D341Med (cell line): ENCODE measurements at regions not wholly inside any gene's neighbourhood (a gene's known extent, or its start where the extent isn't known, plus 50 kb on each side); places are given as distances from the start of the nearest gene placed in this dataset.

Experiments
- DNase-seq: peaks from one replicate; pipeline ENCODE4 v3.0.0; 2012; ENCODE audit warnings: low spot score

- DNase-seq: no peak
Observed at GRCh38 chr6:2426561-2427340, 181.3 kb upstream of the GMDS start.

GRCh38 chr6:2416128-2416712 lies 170.8 kb upstream of the GMDS start:
- DNase-seq: no peak

- DNase-seq: no peak
Observed at GRCh38 chr6:2414885-2415547, 169.6 kb upstream of the GMDS start.

GRCh38 chr6:2412731-2413130 lies 167.3 kb upstream of the GMDS start:
- DNase-seq: no peak

- DNase-seq: no peak
Observed at GRCh38 chr6:2410656-2411380, 165.4 kb upstream of the GMDS start.

DNA sequence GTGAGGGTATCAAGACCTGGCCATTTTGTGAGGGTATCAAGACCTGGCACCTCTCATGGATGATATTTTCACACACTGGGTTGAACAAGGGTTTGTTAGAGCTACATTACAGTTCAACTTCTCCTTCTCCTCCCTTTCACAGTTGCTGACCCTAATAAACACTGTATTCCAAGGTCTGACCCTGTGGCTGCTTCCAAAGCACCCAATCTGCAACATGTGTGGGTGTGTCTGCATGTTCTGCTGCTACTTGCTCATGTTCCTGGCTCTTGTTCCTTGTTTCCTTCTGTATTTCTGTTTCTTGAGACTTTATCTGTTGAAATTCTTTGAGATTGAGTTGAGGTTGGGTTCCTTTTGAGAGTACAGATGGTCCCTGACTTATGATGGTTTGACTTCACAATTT lies 162.1 kb upstream of the GMDS start:
- DNase-seq: no peak

DNA sequence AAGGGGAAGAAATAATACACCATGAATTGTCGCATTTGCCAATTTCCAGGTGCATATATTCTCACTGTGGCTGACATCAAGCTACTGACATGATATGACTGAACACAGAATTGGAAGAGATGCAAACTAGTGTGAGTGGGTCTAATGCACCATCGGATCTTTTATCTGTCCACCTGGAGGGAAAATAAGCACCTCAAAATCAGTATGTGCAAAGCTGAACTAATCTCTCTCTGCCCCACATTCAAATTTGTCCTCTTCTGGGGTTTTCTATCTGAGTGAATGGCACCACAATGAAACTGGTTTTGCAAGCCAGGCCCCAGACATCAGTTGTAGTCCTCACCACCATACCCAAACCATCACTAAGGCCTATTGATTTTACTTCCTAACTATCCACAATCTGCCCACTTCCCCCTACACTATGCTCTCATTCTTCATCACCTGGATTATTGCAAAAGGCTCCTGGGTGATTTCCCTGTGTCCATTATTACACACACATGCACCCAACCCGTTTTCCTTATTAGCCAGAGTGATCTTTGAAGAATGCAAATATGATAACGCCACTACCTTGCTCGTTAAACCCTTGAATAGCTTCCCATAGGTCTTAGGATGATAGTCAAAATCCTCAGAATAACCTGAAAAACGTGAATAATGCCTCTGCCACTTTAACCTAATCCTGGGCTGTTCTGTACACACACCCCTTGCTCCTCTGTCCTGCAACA lies 159.0 kb upstream of the GMDS start:
- DNase-seq: no peak

- DNase-seq: no peak
Observed at GRCh38 chr6:2403546-2403945, 158.1 kb upstream of the GMDS start.

GRCh38 chr6:2396846-2397630 lies 151.6 kb upstream of the GMDS start:
- DNase-seq: no peak

DNA sequence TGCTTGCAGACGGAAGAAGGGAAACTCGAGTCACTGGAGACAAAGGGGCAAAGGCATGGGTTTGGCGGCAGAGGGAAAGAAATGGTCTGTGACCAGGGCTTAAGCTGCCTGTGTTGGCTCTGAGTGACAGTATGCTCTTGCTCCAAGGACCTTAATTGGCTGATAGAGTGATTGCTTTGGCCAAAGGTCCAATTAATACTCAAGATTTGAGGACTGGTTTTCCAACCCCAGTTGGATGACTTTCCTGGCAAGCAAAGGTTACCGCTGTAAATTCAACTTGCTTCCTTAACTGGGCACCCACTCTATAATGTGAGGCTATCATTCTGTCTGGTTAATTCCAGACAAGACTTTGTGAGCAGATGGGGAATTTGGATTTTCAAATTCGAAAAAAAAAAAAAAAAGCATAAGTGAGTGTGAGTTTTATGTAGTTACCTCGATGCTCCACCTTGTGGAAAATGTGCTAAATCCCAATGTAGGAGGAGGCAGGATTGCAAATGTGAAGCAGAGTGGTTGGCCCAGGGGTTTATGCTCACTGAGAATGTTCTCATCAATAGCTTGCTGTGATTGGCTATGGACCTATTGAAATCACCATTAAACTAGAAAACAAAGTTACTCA lies 150.7 kb upstream of the GMDS start:
- DNase-seq: no peak

- DNase-seq: no peak
Observed at GRCh38 chr6:2388554-2389324, 143.3 kb upstream of the GMDS start.

DNA sequence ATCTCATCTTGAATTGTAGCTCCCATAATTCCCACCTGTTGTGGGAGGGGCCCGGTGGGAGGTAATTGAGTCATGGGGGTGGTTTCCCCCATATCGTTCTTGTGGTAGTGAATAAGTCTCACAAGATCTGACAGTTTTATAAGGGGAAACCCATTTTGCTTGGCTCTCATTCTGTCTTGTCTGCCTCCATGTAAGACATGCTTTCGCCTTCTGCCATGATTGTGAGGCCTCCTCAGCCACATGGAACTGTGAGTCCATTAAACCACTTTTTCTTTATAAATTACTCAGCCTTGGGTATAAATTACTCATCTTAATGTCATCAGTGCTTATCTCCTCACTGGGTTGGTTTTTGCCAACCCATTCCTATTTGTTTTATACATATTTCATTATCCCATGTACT lies 142.0 kb upstream of the GMDS start:
- no peak for DNase-seq

DNA sequence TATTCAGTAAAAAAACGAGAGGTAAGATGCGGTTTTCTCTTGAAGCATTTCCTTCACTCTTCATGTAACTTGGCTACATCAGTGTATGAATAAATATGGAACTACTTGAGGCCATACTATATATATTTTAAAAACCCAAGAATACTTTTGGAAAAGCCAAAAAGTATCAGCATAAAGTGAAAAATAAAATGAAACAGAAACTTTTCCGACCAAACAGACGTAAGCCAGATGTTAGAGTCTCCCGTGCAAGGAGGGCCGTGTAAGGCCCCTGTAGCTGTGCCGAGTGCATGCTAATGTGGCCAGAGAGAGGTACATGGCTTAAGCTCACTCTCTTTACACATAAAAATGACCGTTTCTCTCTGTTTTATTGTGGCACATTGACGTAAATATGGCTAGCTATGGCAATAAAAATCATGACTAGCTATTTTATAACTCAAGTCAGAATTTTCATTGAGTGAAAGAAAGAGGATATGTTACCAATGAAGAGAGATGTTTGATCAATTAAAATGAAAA lies 140.1 kb upstream of the GMDS start:
- no peak for DNase-seq

GRCh38 chr6:2384528-2384927 lies 139.1 kb upstream of the GMDS start:
- DNase-seq: no peak

DNA sequence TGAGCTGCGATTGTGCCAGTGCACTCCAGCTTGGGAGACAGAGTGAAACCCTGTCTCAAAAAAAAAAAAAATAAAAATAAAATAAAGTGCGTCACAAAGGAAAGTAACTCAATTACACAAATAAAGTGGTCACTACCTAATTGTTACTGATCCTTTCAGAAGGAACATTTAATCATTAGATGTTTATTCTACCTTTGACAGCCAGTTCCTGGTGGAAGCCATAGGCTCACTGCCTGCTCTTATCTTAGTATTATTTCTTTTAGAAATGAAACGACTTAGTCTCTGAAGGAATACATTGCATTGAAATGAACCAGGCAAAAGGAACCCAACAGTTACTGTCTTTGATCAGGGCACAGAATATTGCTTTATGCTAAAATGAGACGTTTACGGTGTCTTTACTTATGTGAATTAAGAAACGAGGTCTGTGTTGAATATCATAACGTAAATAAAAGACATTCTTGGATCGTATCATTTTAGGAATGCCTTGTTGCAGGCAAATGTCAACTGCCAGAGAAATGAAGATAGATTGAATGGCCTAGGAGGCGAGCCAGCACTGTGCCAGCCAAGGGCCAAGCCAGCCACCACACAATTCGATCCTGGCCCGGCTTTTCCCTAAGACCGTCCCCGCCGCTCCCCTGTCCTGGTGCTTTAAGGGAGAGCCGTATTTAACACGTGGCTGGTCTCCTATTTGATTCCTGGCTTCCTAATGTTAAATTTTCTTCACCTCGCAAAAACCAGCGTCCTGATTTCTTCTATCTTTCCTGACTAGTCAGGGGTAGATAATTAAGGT lies 136.7 kb upstream of the GMDS start:
- no peak for DNase-seq

DNA sequence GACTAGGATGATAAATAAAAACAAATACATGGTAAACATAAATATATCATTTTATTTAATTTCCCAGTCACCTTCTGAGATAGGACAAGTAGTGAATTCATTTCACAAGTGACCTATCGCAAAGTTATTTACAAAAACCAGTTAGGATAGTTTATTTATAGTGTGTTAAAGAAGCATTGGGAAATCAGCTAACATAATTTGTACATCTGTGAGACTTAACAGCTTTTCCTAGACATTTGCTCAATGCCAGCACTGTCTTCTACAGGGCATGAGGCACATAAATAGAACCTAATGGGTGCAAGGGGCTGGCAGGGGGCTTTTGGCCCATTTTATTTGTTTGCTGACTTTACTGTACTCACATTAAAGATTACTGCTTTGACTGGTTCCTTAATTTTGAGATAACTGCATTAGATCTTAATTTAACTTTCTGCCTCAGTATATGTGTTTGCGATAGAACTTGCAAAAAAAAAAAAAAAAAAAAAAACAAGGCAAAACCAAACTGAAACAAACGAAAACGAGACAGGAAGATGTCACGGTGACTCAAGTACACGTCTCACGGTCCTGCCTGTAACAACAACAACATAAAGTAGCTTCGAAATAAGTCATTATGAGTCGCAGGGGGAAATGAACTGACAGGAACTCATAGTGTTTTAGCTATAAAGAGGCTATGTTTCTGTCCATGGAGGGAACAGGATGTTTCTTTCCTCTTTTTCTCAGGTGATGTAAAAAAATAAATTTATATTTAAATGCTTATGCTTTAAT lies 133.7 kb upstream of the GMDS start:
- no peak for DNase-seq

DNA sequence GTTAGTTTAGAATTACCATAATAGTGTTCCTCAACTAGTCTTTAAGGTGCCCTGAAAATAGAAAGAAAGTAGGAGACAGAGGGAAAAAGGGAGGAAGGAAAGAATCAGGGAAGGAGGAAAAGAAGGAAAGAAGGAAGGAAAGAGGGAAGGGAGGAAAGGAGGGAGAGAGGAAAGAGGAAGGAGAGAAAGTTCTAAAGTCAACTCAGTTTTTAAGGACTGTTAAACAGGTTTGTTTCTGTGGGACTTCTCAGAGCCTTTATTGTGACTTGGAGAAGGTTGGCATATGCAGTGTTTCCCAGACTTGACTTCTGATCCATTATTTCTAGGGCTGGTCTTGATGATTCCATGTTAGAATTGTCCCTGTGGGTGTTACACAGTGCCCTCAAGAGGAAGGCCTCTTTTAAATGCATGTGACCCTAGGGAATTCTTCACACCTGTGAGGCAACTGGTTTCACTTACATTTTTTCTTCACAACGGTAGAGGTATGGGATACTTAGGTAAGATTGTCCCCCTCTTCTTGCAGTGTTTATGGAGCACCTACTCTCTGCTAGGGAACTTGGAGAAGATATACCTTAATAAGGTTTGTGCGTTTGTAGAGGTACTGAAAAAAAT lies 132.7 kb upstream of the GMDS start:
- DNase-seq: no peak
